Heart left ventricle (tissue), 16 donors: ENCODE measurements at regions not wholly inside any gene's neighbourhood (a gene's known extent, or its start where the extent isn't known, plus 50 kb on each side); places are given as distances from the start of the nearest gene placed in this dataset.

ENCODE experiments used
- ATAC-seq, 4 donors: fragments of 200-7000 bp; cut with Tn5 transposase; one replicate each; pipeline ENCODE4 v1.9.1; 2020 to 2022; ENCODE audit warnings: moderate library complexity in 4 of 4, mild to moderate bottlenecking in 3 of 4, moderate number of reproducible peaks in 1 of 4
- DNase-seq, 5 donors: peaks; one replicate each; pipeline ENCODE4 v3.0.0-alpha.2; 2020
- H3K27ac ChIP-seq, 12 donors: fragments of 200-600 bp; sonication (generic) in 4 of 12; one replicate each; pipeline versions ENCODE4 v1.5.0 to v1.8.0; 2016 to 2022; ENCODE audit warnings: mild to moderate bottlenecking in 2 of 12
- H3K27me3 ChIP-seq, 9 donors: fragments of 200-600 bp; sonication (generic) in 2 of 9; one replicate each; pipeline versions ENCODE4 v1.5.1 to v1.8.0; 2016 to 2022; ENCODE audit warnings: mild to moderate bottlenecking in 3 of 9
- H3K36me3 ChIP-seq, 9 donors: fragments of 200-600 bp; sonication (generic) in 2 of 9; one replicate each; pipeline versions ENCODE4 v1.5.0 to v1.8.0; 2018 to 2022; ENCODE audit warnings: mild to moderate bottlenecking in 2 of 9
- H3K4me1 ChIP-seq, 12 donors: fragments of 200-600 bp; sonication (generic) in 4 of 12; one replicate each; pipeline versions ENCODE4 v1.5.0 to v1.8.0; 2016 to 2022; ENCODE audit warnings: mild to moderate bottlenecking in 3 of 12
- H3K4me3 ChIP-seq, 12 donors: fragments of 200-600 bp; sonication (generic) in 4 of 12; one replicate each; pipeline versions ENCODE4 v1.5.0 to v1.8.0; 2017 to 2022; ENCODE audit warnings: mild to moderate bottlenecking in 9 of 12, moderate library complexity in 4 of 12
- H3K9me3 ChIP-seq, 12 donors: fragments of 200-600 bp; sonication (generic) in 4 of 12; one replicate each; pipeline versions ENCODE4 v1.5.0 to v1.8.0; 2016 to 2022; ENCODE audit warnings: mild to moderate bottlenecking in 1 of 12
- CTCF ChIP-seq, 12 donors: fragments of 200-600 bp; sonication (generic) in 4 of 12; IDR thresholded peaks; one replicate each; pipeline versions ENCODE4 v1.5.0 to v1.8.0; 2018 to 2022; ENCODE audit warnings: antibody characterized with exemption in 12 of 12, mild to moderate bottlenecking in 5 of 12
- POLR2A ChIP-seq, 2 donors: fragments of 450-650 bp; IDR thresholded peaks; one replicate each; pipeline ENCODE4 v1.6.1; 2017; ENCODE audit warnings: antibody characterized with exemption in 2 of 2, mild to moderate bottlenecking in 2 of 2, moderate library complexity in 2 of 2
- WGBS, 4 donors: extraction: QIAGEN DNeasy Blood & Tissue Kit in 2 of 4; methylation state at CpG; one replicate each; pipeline versions ENCODE4 v1.1.5 to v1.1.7; 2013 to 2018; 5-methylcytosine and 5-hydroxymethylcytosine counted together
- intact Hi-C, 10 donors: fragments of 100-400 bp; cut with DNase I; formaldehyde crosslinking; loops; one replicate each; pipeline versions ENCODE4 v1.11.1 to v1.14.2; 2022
- donor health status: ischemic (EF 13 %, LVEDD 7.1; RV severe dilation, severe dysfunction).
- donor health status: healthy with polysubstance abuse.
- donor health status: DM: no; HTN: yes; CAD: no.
- donor health status: DM: no; HTN: no; CAD: no.
- donor health status: ischemic (EF 25% LVEDD 6.9; RV normal size, moderate dysfunction).
- donor health status: ischemic (EF 25% LVEDD 5.7; RV mildly dilated, moderate dysfunction).
- donor health status: healthy.
- donor health status: DM: yes; HTN: yes; CAD: no.
- donor health status: ischemic (EF 35%, LVEDD 5.7; RV mildly dilated, moderate dysfunction).
- donor health status: nonischemic (EF 11% LVEDD 7.7; RV severe dilation, severe dysfunction).
- donor health status: DM: yes; HTN: yes; CAD: no.
- donor health status: PGD.
- donor health status: ischemic (EF 29% LVEDD 5.4; RV normal size, mild dysfunction).
- donor health status: nonischemic (EF 23%, LVEDD 6.1; RV moderate dilation, normal function).

- Histone ChIP-seq H3K4me1 (no peaks in the 10 kb centered on the region), H3K27me3 (no peaks in the 10 kb centered on the region), H3K9me3 (peaks cover 0 to 10% (median 0%) of the 10 kb centered on the region in 12 donors), H3K27ac (no peak overlapping the region), H3K4me3 (no peak overlapping the region), H3K36me3 (no peaks in the 10 kb centered on the region)
- no peak for TF ChIP-seq CTCF (IDR thresholded peaks at IDR 0.05)
- no peak for TF ChIP-seq POLR2A (IDR thresholded peaks at IDR 0.05)
- DNase-seq: no peak
- 56 to 63% (median 60%) methylated on average over 10 of the region's 10 CpGs for WGBS, 4 donors
- ATAC-seq: no peak
- intact Hi-C loops: no loop called here
These were observed 102.4 kb downstream of the FOXF2 start for GRCh38 chr6:1491591-1492319.

GRCh38 chr6:1494671-1495070, 105.3 kb downstream of the FOXF2 start:
- Histone ChIP-seq H3K27ac (no peak overlapping the region), H3K4me3 (no peak overlapping the region), H3K27me3 (no peaks in the 10 kb centered on the region), H3K36me3 (no peaks in the 10 kb centered on the region), H3K9me3 (peaks cover 0 to 10% (median 0%) of the 10 kb centered on the region in 12 donors), H3K4me1 (no peaks in the 10 kb centered on the region)
- 82 to 91% (median 84%) methylated on average over 9 of the region's 9 CpGs for WGBS, 4 donors
- TF ChIP-seq POLR2A (IDR thresholded peaks at IDR 0.05): no peak
- intact Hi-C loops: no loop called here
- DNase-seq (no peak), ATAC-seq (no peak)

GRCh38 chr6:1495344-1495743, 106.0 kb downstream of the FOXF2 start:
- Histone ChIP-seq H3K27ac (no peak overlapping the region), H3K36me3 (no peaks in the 10 kb centered on the region), H3K9me3 (peaks cover 0 to 10% (median 0%) of the 10 kb centered on the region in 12 donors), H3K4me1 (peaks cover 0 to 4% (median 0%) of the 10 kb centered on the region in 12 donors), H3K27me3 (no peaks in the 10 kb centered on the region), H3K4me3 (no peak overlapping the region)
- WGBS, 4 donors: 82 to 90% (median 85%) methylated on average over 4 of the region's 4 CpGs
- TF ChIP-seq POLR2A (IDR thresholded peaks at IDR 0.05) (no peak), CTCF (IDR thresholded peaks at IDR 0.05) (no peak)
- no peak for ATAC-seq
- intact Hi-C loops: no loop called here
- no peak for DNase-seq

GRCh38 chr6:1496092-1496491, 106.7 kb downstream of the FOXF2 start:
- no peaks in the 10 kb centered on the region for H3K36me3 ChIP-seq
- 84 to 98% (median 92%) methylated on average over 4 to 5 of the region's 5 CpGs for WGBS, 4 donors
- DNase-seq: no peak
- H3K27ac ChIP-seq: no peak overlapping the region
- TF ChIP-seq POLR2A (IDR thresholded peaks at IDR 0.05) (no peak), CTCF (IDR thresholded peaks at IDR 0.05) (no peak)
- intact Hi-C loops: no loop called here
- H3K4me3 ChIP-seq: no peak overlapping the region
- H3K4me1 ChIP-seq: peaks cover 0 to 4% (median 0%) of the 10 kb centered on the region in 12 donors
- peaks cover 0 to 10% (median 0%) of the 10 kb centered on the region in 12 donors for H3K9me3 ChIP-seq
- no peaks in the 10 kb centered on the region for H3K27me3 ChIP-seq
- no peak for ATAC-seq
